Upper lobe of right lung (tissue), 1 donor: ENCODE measurements at regions not wholly inside any gene's neighbourhood (a gene's known extent, or its start where the extent isn't known, plus 50 kb on each side); places are given as distances from the start of the nearest gene placed in this dataset.

ENCODE experiments used
- ATAC-seq: fragments of 200-7000 bp; cut with Tn5 transposase; one replicate; pipeline ENCODE4 v1.9.1; 2020; ENCODE audit warnings: mild to moderate bottlenecking, moderate library complexity
- DNase-seq: peaks from one replicate; pipeline ENCODE4 v3.0.0-alpha.2; 2020
- H3K27ac ChIP-seq: fragments of 200-600 bp; one replicate; pipeline ENCODE4 v1.8.0; 2022
- H3K27me3 ChIP-seq: fragments of 200-600 bp; one replicate; pipeline ENCODE4 v1.8.0; 2022; ENCODE audit warnings: mild to moderate bottlenecking
- H3K36me3 ChIP-seq: fragments of 200-600 bp; one replicate; pipeline ENCODE4 v1.8.0; 2022
- H3K4me1 ChIP-seq: fragments of 200-600 bp; one replicate; pipeline ENCODE4 v1.8.0; 2022
- H3K4me3 ChIP-seq: fragments of 200-600 bp; one replicate; pipeline ENCODE4 v1.8.0; 2022; ENCODE audit warnings: mild to moderate bottlenecking
- H3K9me3 ChIP-seq: fragments of 200-600 bp; one replicate; pipeline ENCODE4 v1.8.0; 2022
- intact Hi-C: fragments of 100-400 bp; cut with DNase I; formaldehyde crosslinking; loops from one replicate; pipeline ENCODE4 v1.11.0; 2022
- TF ChIP-seq, protein P1 (sequence below): fragments of 200-600 bp; IDR thresholded peaks from one replicate; pipeline ENCODE4 v1.8.0; 2022; ENCODE audit warnings: antibody characterized with exemption
- donor health status: DM: no; HTN: yes; CAD: no; lungs with severe emphysema.

DNA sequence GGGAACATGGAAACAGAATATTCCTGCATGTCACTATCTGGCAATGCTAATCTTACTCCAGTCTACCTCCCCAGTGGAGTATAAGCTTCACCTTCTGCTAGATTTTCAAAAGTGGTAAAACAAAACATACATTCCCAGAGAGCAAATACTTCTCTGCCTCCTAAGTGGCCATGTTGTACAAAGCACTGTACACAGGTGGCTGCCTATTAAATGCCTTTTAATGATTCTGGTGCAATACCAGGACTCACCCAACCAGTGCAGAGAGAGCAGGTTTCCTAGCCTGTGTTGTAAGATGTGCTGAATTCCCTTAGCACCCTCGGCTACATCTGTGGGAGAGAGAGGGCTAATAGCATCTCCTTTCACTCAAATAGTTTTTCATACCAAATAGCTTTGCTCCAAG lies 684.3 kb upstream of the NRP1 start:
- Histone ChIP-seq H3K9me3 (no peaks in the 10 kb centered on the region), H3K4me3 (no peak overlapping the region), H3K27ac (no peak overlapping the region), H3K4me1 (no peaks in the 10 kb centered on the region), H3K36me3 (no peaks in the 10 kb centered on the region), H3K27me3 (no peaks in the 10 kb centered on the region)
- TF ChIP-seq, protein P1, sequence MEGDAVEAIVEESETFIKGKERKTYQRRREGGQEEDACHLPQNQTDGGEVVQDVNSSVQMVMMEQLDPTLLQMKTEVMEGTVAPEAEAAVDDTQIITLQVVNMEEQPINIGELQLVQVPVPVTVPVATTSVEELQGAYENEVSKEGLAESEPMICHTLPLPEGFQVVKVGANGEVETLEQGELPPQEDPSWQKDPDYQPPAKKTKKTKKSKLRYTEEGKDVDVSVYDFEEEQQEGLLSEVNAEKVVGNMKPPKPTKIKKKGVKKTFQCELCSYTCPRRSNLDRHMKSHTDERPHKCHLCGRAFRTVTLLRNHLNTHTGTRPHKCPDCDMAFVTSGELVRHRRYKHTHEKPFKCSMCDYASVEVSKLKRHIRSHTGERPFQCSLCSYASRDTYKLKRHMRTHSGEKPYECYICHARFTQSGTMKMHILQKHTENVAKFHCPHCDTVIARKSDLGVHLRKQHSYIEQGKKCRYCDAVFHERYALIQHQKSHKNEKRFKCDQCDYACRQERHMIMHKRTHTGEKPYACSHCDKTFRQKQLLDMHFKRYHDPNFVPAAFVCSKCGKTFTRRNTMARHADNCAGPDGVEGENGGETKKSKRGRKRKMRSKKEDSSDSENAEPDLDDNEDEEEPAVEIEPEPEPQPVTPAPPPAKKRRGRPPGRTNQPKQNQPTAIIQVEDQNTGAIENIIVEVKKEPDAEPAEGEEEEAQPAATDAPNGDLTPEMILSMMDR, result no peak
- intact Hi-C loops, result no loop called here
- DNase-seq, result no peak
- peak; percentile 65 for ATAC-seq

DNA sequence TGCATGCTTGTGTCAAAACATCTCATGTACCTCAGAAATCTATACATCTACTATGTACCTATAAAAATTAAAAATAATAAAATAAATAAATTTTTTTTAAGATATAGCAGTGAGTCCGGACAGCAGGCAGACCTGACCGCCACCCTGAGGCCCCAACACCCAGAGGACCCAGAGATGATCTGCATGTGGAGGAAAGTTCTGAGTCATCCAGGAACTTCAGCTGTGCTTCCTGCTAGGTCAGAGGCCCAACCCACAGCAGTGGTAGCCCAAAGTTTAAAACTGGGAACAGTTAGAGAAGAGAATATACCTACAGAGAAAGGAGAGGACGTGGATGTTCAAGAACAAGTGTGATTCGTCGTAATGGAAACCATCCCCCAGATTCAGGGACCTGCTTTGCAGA lies 683.7 kb upstream of the NRP1 start:
- no peaks in the 10 kb centered on the region for H3K27me3 ChIP-seq
- no peak overlapping the region for H3K27ac ChIP-seq
- H3K4me3 ChIP-seq, result no peak overlapping the region
- no peaks in the 10 kb centered on the region for H3K36me3 ChIP-seq
- H3K4me1 ChIP-seq, result no peaks in the 10 kb centered on the region
- intact Hi-C loops, result no loop called here
- TF ChIP-seq, protein P1, result no peak
- no peak for ATAC-seq
- H3K9me3 ChIP-seq, result no peaks in the 10 kb centered on the region
- DNase-seq, result no peak

DNA sequence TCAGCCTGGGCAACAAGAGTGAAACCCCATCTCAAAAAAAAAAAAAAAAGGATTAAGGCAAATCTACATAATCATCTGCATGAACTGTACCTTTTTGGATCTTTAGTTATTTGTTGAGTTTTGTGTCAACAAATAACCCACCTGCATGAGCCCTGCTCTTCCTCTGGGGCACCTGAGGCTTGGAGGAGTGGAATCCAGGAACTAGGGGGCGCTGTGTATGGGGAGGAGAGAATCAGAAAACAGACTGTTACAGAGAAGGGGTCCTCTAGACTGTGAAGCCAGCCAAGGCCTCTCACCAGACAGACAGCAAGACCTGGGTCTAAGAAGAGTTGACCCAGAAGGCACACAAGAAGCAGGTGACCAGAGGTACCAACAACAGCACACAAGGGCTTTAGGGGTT lies 682.8 kb upstream of the NRP1 start:
- no peaks in the 10 kb centered on the region for H3K9me3 ChIP-seq
- ATAC-seq, result no peak
- H3K27ac ChIP-seq, result no peak overlapping the region
- H3K4me1 ChIP-seq, result no peaks in the 10 kb centered on the region
- no peaks in the 10 kb centered on the region for H3K36me3 ChIP-seq
- no peaks in the 10 kb centered on the region for H3K27me3 ChIP-seq
- no peak overlapping the region for H3K4me3 ChIP-seq
- intact Hi-C loops, result no loop called here
- DNase-seq, result no peak
- TF ChIP-seq, protein P1, result no peak

DNA sequence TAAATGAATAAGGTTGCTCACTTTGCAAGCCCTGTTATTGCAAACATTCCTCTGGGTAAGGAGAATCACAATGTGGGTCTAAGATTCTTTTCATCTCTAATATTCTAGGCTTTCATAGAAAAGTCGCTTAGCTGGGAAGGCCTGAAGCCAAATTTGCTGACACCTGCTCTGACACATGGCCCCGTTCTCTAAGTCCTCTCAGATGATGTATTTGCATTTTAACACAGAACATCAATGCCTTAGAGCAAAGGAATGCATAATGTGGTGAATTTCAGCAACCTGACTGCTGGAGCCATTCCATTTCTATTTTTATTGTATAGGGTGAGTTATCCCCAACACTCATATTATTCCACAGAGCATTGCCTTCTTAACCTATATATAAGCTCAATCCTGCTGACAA lies 682.1 kb upstream of the NRP1 start:
- Histone ChIP-seq H3K4me3 (no peak overlapping the region), H3K27me3 (no peaks in the 10 kb centered on the region), H3K36me3 (no peaks in the 10 kb centered on the region), H3K27ac (no peak overlapping the region), H3K4me1 (no peaks in the 10 kb centered on the region), H3K9me3 (no peaks in the 10 kb centered on the region)
- ATAC-seq (no peak), DNase-seq (no peak)
- intact Hi-C loops, result no loop called here
- TF ChIP-seq, protein P1, result no peak

DNA sequence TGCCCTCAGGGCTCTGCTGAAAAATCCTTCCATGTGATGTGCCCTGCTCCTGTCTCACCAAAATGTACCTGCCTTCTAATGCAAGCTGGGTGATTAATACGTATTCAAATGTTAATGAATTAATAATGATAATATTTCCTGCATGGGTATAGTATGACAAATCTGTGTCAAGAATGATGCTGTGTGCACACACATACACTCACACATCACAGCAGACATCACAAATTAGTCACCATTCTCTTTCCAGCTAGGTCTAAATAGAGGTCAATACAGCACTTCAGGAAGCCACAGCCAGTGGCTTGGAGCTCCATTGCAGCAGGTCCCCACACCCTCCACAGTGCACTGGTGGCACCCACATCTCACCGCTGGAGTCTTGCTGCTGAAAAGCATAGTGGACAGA lies 681.2 kb upstream of the NRP1 start:
- ATAC-seq (no peak), DNase-seq (no peak)
- no peaks in the 10 kb centered on the region for H3K27me3 ChIP-seq
- H3K9me3 ChIP-seq, result no peaks in the 10 kb centered on the region
- TF ChIP-seq, protein P1, result no peak
- intact Hi-C loops, result no loop called here
- H3K4me3 ChIP-seq, result no peak overlapping the region
- H3K4me1 ChIP-seq, result no peaks in the 10 kb centered on the region
- H3K36me3 ChIP-seq, result no peaks in the 10 kb centered on the region
- H3K27ac ChIP-seq, result no peak overlapping the region

DNA sequence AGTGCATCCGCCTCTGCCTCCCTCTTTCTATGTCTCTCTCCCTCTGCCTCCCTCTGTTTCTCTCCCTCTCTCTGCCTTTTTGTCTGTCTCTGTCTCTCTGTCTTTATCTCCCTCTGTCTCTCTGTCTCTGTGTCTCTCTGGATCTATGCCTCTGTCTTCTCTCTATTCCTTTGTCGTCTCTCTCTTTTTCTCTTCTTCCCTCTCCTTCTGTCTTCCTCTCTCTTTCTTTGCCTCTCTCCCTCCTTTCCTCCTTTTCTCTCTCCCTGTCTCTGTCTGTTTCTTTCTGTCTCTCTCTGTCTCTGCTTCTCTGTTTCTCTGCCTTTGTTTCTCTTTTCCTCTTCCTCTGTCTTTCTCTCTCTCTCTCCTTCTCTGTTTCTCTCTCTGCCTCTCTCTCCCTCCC lies 678.8 kb upstream of the NRP1 start:
- no peak for DNase-seq
- Histone ChIP-seq H3K4me1 (no peaks in the 10 kb centered on the region), H3K36me3 (no peaks in the 10 kb centered on the region), H3K27ac (no peak overlapping the region), H3K27me3 (no peaks in the 10 kb centered on the region), H3K9me3 (no peaks in the 10 kb centered on the region), H3K4me3 (no peak overlapping the region)
- TF ChIP-seq, protein P1, result no peak
- intact Hi-C loops, result no loop called here
- ATAC-seq, result no peak
